NT2/D1 (cell line): ENCODE measurements at regions not wholly inside any gene's neighbourhood (a gene's known extent, or its start where the extent isn't known, plus 50 kb on each side); places are given as distances from the start of the nearest gene placed in this dataset.

ENCODE experiments used
- YY1 ChIP-seq: IDR thresholded peaks from 2 replicates; pipeline ENCODE4 v1.6.1; 2011; ENCODE audit not compliant: insufficient read length, insufficient read depth
- ZNF274 ChIP-seq: IDR thresholded peaks from 2 replicates; pipeline ENCODE4 v1.6.1; 2011; ENCODE audit warnings: mild to moderate bottlenecking, low read depth, low read length

GRCh38 chr21:41064951-41065350, 103.0 kb upstream of the BACE2 start:
- TF ChIP-seq YY1: no peak
- TF ChIP-seq ZNF274: no peak
